ENCODE measurements at regions not wholly inside any gene's neighbourhood (a gene's known extent, or its start where the extent isn't known, plus 50 kb on each side); places are given as distances from the start of the nearest gene placed in this dataset.
"Not testable (repeated sequence)": the region's sequence is repeated elsewhere in the genome, so short reads cannot be mapped to it uniquely, and the experiment has no call there.

DNA sequence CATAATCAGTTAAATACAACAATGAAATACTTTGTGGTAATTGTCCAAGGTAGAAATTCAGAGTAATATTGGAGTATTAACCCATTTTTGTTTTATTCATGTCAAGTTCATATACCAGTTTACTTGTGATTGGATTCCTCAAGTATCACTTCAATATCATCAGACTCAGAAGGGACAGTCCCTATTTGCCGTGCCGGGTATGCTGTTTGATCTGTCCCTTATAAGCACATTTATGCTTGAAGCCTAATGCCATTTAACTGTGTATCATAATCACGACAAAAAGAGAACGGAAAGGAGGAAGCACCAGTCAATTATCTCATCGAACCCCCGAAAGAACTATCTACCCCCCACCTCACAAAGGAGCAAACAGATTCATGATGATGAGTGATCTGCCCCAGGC lies 171.0 kb upstream of the TBL1X start:
- TF ChIP-seq POLR2A (IDR thresholded peaks at IDR 0.05) = no peak
- TF ChIP-seq POLR2AphosphoS5 (IDR thresholded peaks at IDR 0.05) = no peak
- TF ChIP-seq, protein P1, sequence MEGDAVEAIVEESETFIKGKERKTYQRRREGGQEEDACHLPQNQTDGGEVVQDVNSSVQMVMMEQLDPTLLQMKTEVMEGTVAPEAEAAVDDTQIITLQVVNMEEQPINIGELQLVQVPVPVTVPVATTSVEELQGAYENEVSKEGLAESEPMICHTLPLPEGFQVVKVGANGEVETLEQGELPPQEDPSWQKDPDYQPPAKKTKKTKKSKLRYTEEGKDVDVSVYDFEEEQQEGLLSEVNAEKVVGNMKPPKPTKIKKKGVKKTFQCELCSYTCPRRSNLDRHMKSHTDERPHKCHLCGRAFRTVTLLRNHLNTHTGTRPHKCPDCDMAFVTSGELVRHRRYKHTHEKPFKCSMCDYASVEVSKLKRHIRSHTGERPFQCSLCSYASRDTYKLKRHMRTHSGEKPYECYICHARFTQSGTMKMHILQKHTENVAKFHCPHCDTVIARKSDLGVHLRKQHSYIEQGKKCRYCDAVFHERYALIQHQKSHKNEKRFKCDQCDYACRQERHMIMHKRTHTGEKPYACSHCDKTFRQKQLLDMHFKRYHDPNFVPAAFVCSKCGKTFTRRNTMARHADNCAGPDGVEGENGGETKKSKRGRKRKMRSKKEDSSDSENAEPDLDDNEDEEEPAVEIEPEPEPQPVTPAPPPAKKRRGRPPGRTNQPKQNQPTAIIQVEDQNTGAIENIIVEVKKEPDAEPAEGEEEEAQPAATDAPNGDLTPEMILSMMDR (IDR thresholded peaks at IDR 0.05) = no peak
- H3K9me3 ChIP-seq = no peaks in the 10 kb centered on the region
- H3K36me3 ChIP-seq = no peaks in the 10 kb centered on the region
- H3K4me1 ChIP-seq (replicated peaks) = no peaks in the 10 kb centered on the region
- 79% methylated on average over 6 of the region's 6 CpGs for WGBS
- no peak overlapping the region for H3K4me3 ChIP-seq
- intact Hi-C loops (cut with DNase I) = no loop called here
- no peak overlapping the region for H3K27ac ChIP-seq
- H3K27me3 ChIP-seq (replicated peaks; ENCODE audit: insufficient read depth) = no peaks in the 10 kb centered on the region
- no peak for DNase-seq (ENCODE audit: low spot score)

DNA sequence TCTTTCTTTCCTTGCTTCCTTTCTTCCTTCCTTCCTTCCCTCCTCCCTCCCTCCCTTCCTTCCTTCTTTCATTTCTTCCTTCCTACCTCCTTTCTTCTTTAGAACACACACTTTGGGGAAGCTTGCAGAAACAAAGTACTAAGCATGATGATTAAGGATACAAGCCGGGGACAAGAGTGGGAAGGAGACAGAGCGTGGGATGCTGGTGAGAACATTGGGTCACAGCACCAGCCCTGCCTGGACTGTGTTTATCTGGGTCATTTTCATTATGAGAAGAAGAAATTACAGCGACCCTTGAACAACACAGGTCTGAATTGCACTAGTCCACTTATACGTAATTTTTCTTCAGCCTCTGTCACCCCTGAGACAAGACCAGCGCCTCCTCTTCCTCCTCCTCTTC lies 169.3 kb upstream of the TBL1X start:
- Histone ChIP-seq H3K4me1 (replicated peaks) (no peaks in the 10 kb centered on the region), H3K27me3 (replicated peaks; ENCODE audit: insufficient read depth) (no peaks in the 10 kb centered on the region), H3K4me3 (no peak overlapping the region), H3K36me3 (no peaks in the 10 kb centered on the region), H3K9me3 (no peaks in the 10 kb centered on the region), H3K27ac (no peak overlapping the region)
- WGBS = 80% methylated on average over 5 of the region's 5 CpGs
- intact Hi-C loops (cut with DNase I) = no loop called here
- DNase-seq (ENCODE audit: low spot score) = no peak
- no peak for TF ChIP-seq POLR2AphosphoS5 (IDR thresholded peaks at IDR 0.05)
- TF ChIP-seq, protein P1 (IDR thresholded peaks at IDR 0.05) = no peak
- TF ChIP-seq POLR2A (IDR thresholded peaks at IDR 0.05) = no peak

DNA sequence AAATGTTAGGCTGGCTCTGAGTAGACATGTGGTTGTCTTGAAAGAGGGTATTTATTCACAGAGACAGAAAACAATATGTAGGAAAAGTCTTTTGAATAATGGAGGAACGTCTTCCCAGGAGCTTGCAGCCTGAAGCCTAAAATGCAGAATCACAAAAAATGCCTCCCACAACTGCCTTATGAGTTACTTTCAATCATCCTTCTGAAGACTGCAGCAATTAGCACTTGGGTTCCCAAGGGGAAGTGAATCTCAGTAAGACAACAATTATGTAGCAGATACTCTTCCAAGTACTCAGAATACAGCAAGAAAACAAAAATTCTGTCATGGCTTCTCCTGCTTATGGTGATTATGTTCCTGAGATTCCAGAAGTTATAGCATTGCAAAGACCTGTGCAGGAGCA lies 166.6 kb upstream of the TBL1X start:
- H3K4me1 ChIP-seq (replicated peaks) = no peaks in the 10 kb centered on the region
- H3K9me3 ChIP-seq = no peaks in the 10 kb centered on the region
- WGBS = 83% methylated on average over 1 of the region's 1 CpG
- H3K27ac ChIP-seq = no peak overlapping the region
- no peak overlapping the region for H3K4me3 ChIP-seq
- intact Hi-C loops (cut with DNase I) = no loop called here
- TF ChIP-seq POLR2A (IDR thresholded peaks at IDR 0.05) (no peak), POLR2AphosphoS5 (IDR thresholded peaks at IDR 0.05) (no peak)
- TF ChIP-seq, protein P1 (IDR thresholded peaks at IDR 0.05) = no peak
- DNase-seq (ENCODE audit: low spot score) = no peak
- H3K27me3 ChIP-seq (replicated peaks; ENCODE audit: insufficient read depth) = no peaks in the 10 kb centered on the region
- H3K36me3 ChIP-seq = no peaks in the 10 kb centered on the region

DNA sequence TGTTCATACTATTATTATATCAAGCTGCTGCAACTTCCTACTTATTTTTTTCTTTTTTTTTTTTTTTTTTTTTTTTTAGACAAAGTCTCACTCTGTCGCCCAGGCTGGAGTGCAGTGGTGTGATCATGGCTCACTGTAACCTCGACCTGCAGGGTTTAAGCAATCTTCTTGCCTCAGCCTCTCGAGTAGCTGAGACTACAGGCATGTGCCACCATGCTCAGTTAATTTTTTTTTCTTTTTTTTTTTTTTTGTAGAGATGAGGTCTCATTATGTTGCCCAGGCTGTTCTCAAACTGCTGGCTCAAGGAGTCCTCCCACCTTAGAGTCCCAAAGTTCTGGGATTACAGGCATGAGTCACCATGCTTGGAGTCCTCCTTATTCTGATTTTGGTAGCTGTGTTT lies 165.2 kb upstream of the TBL1X start:
- WGBS = 90% methylated on average over 3 of the region's 3 CpGs
- H3K9me3 ChIP-seq; H3K4me3 ChIP-seq; H3K4me1 ChIP-seq (replicated peaks); intact Hi-C loops (cut with DNase I); H3K27ac ChIP-seq; DNase-seq (ENCODE audit: low spot score); H3K36me3 ChIP-seq; H3K27me3 ChIP-seq (replicated peaks; ENCODE audit: insufficient read depth): not testable (repeated sequence)

DNA sequence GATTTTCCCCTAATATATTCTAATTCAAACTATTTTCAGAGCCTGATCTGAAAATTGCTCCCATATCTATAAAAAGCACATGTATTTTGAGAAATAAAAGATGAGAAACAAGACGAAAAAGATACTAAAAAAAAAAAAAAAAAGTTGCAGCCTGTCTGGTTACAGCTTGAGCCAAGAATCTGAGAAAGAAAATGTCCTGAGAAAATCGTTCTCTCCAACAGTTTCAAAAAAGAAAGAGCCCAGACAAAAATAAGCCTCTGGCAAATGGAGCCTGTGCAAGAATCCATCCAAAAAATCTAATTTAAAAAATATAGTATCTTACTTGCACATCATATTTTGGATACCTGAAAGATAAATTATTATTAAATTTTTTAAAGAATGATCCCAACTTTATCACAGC lies 163.0 kb upstream of the TBL1X start:
- Histone ChIP-seq H3K4me3 (no peak overlapping the region), H3K9me3 (no peaks in the 10 kb centered on the region), H3K27me3 (replicated peaks; ENCODE audit: insufficient read depth) (no peaks in the 10 kb centered on the region), H3K4me1 (replicated peaks) (no peaks in the 10 kb centered on the region), H3K36me3 (no peaks in the 10 kb centered on the region), H3K27ac (no peak overlapping the region)
- TF ChIP-seq, protein P1 (IDR thresholded peaks at IDR 0.05) = no peak
- TF ChIP-seq POLR2AphosphoS5 (IDR thresholded peaks at IDR 0.05) = no peak
- no peak for TF ChIP-seq POLR2A (IDR thresholded peaks at IDR 0.05)
- WGBS = 5% methylated on average over 2 of the region's 2 CpGs
- DNase-seq (ENCODE audit: low spot score) = no peak
- intact Hi-C loops (cut with DNase I) = no loop called here
